Daoy (cell line): ENCODE measurements at regions not wholly inside any gene's neighbourhood (a gene's known extent, or its start where the extent isn't known, plus 50 kb on each side); places are given as distances from the start of the nearest gene placed in this dataset.

Source experiments
- DNase-seq: peaks from one replicate; pipeline ENCODE4 v3.0.0-alpha.2; 2015; ENCODE audit warnings: low read depth

GRCh38 chr3:64888840-64889392 lies 201.1 kb upstream of the ADAMTS9 start:
- DNase-seq, result no peak

- no peak for DNase-seq
These were observed 200.4 kb upstream of the ADAMTS9 start for GRCh38 chr3:64888165-64888564.

- DNase-seq, result no peak
These were observed 197.3 kb upstream of the ADAMTS9 start for GRCh38 chr3:64885055-64885454.

GRCh38 chr3:64884536-64884935 lies 196.7 kb upstream of the ADAMTS9 start:
- DNase-seq, result no peak

- DNase-seq, result no peak
These were observed 193.1 kb upstream of the ADAMTS9 start for GRCh38 chr3:64880916-64881315.

- DNase-seq, result no peak
These were observed 190.6 kb upstream of the ADAMTS9 start for GRCh38 chr3:64878362-64878761.

- peak; percentile 5 for DNase-seq
These were observed 185.6 kb upstream of the ADAMTS9 start for GRCh38 chr3:64873400-64873799.

- DNase-seq, result no peak
These were observed 184.5 kb upstream of the ADAMTS9 start for GRCh38 chr3:64872345-64872744.

GRCh38 chr3:64871834-64872249 lies 184.0 kb upstream of the ADAMTS9 start:
- no peak for DNase-seq

- DNase-seq, result no peak
These were observed 183.3 kb upstream of the ADAMTS9 start for GRCh38 chr3:64870876-64871646.

GRCh38 chr3:64867224-64867623 lies 179.4 kb upstream of the ADAMTS9 start:
- no peak for DNase-seq

GRCh38 chr3:64865839-64866570 lies 178.2 kb upstream of the ADAMTS9 start:
- DNase-seq, result no peak

GRCh38 chr3:64863226-64864212 lies 175.7 kb upstream of the ADAMTS9 start:
- DNase-seq, result no peak

- no peak for DNase-seq
These were observed 173.9 kb upstream of the ADAMTS9 start for GRCh38 chr3:64861684-64862083.

- DNase-seq, result no peak
These were observed 172.7 kb upstream of the ADAMTS9 start for GRCh38 chr3:64860536-64860870.

GRCh38 chr3:64859625-64860535 lies 172.1 kb upstream of the ADAMTS9 start:
- DNase-seq, result peak; percentile 10

- DNase-seq, result no peak
These were observed 169.2 kb upstream of the ADAMTS9 start for GRCh38 chr3:64856977-64857516.

GRCh38 chr3:64856106-64856505 lies 168.3 kb upstream of the ADAMTS9 start:
- no peak for DNase-seq

GRCh38 chr3:64853456-64853855 lies 165.7 kb upstream of the ADAMTS9 start:
- DNase-seq, result no peak

GRCh38 chr3:64852738-64853137 lies 164.9 kb upstream of the ADAMTS9 start:
- DNase-seq, result no peak

GRCh38 chr3:64848822-64849221 lies 161.0 kb upstream of the ADAMTS9 start:
- DNase-seq, result no peak
